GM19324 (cell line): ENCODE measurements at regions not wholly inside any gene's neighbourhood (a gene's known extent, or its start where the extent isn't known, plus 50 kb on each side); places are given as distances from the start of the nearest gene placed in this dataset.
"Not testable (repeated sequence)": the region's sequence is repeated elsewhere in the genome, so short reads cannot be mapped to it uniquely, and the experiment has no call there.

Source experiments
- ATAC-seq: cut with Tn5 transposase; IDR thresholded peaks from one replicate; pipeline ENCODE4 v1.9.1; 2021; ENCODE audit warnings: mild to moderate bottlenecking, moderate library complexity; ENCODE audit not compliant: unreplicated experiment, low FRiP score

DNA sequence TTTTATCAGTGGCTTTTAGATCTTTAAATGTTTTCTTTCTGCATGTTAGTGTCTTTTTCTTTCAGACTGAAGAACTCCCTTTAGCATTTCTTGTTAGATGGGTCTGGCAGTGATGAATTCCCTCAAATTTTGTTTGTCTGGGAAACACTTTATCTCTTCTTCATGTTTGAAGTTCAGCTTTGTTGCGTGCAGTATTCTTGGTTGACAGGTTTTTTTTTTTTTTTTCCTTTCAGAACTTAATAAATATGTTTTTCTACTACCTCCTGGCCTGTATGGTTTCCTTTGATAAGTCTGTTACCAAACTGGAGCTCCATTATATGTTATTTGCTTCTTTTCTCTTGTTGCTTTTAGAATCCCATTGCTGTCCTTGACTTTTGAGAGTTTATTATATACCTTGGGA, 89.8 kb upstream of the ACKR3 start:
- ATAC-seq: no peak

DNA sequence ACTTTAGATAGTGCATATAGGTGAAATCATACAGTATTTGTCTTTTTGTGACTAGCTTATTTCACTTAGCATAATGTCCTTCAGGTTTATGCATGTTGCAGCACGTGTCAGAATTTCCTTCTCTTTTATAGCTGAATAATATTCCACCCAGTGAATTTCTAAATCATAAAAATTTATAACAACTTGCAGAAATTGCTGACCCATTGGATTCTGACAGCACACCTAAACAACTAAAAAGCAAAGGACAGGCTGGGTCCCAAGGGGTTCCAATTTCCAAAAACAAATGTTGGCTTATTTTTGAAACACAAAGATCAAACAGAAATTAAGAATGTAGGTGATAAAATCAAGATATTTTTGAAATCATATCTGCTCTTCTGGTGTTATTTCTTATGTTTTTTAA, 86.5 kb upstream of the ACKR3 start:
- no peak for ATAC-seq

DNA sequence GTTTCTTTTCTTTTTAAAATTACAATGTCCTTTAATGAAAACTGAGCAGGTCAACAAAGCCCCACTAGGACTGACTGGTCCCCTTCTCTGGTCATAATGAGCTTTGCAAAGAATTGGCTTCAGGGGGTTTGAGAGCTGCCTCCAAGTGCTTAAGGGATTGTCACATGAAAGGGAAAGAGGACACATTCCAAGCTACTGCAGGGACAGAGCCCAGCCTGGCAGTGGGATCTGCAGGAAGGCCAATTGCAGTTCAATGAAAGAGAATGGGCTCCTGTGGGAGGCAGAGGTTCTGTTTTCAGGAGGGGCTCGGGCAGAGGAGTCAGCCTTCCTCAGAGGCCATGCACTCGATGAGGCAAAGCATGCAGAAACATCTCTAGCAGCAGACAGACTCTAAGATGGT, 84.1 kb upstream of the ACKR3 start:
- ATAC-seq: no peak

DNA sequence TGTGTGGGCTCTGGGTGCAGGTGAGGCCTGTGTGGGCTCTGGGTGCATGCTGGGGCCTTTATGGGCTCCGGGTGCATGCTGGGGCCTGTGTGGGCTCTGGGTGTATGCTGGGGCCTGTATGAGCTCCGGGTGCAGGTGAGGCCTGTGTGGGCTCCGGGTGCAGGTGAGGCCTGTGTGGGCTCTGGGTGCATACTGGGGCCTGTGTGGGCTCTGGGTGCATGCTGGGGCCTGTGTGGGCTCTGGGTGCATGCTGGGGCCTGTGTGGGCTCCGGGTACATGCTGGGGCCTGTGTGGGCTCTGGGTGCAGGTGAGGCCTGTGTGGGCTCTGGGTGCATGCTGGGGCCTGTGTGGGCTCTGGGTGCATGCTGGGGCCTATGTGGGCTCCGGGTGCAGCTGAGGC, 80.5 kb upstream of the ACKR3 start:
- ATAC-seq: not testable (repeated sequence)

DNA sequence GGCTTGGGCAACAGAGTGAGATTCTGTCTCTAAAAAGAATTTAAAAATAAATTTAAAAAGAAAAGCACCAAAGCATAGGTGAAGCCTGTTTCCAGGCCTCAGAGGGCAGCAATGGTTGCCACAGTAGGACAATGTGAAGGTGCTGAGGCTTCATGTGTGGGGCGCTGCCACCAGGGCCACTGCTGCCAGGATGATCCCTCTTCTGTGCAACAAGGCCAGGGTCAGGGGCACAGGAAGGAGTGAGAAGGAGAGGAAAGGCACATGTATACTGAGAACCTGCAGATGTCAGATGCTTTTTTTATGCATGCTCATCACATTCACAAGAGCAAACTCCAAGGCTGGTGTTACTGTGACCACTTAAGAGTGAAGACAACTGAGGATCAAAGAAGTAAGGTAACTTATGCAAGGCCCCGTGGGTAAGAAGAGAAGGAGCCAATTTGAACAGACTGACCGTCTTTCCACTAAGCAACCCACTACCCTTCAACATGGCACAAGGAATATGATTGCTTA, 79.7 kb upstream of the ACKR3 start:
- no peak for ATAC-seq

DNA sequence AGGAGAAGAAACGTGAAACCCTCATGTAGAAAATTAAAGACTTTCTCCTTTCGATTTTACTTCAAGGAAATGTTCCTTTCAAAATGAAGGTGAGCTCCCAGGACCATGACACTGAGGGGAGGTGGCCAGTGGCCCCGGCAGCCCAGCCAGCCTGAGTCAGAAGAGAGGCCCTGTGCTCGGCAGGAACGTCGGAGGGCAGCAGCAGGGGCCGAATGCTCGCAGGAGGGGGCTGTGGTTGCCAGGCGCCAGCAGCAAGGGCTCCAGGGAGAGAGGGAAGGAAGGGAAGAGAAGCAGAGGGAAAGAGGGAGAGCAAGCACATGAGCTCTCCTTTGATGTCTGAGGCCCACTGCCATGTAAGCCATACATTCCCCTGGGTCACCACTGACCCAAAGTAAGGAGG, 73.3 kb upstream of the ACKR3 start:
- no peak for ATAC-seq

DNA sequence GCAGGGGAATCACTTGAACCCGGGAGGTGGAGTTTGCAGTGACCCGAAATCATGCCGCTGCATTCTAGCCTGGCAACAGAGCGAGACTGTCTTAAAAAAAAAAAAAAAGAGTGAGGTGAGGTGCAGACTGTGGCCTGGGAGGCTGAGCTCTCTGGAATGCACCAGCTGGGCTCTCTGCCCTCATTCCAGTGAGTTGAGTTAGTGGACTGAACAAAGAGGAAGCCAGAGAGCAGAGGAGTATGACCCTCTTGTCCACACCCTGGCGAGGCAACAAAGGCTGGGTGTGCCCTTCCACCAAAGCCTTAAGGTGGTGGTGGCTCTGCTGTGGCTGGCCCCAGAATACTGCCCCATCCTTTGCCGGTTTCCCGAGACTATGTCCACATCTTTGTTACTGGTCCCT, 71.3 kb upstream of the ACKR3 start:
- ATAC-seq: no peak

DNA sequence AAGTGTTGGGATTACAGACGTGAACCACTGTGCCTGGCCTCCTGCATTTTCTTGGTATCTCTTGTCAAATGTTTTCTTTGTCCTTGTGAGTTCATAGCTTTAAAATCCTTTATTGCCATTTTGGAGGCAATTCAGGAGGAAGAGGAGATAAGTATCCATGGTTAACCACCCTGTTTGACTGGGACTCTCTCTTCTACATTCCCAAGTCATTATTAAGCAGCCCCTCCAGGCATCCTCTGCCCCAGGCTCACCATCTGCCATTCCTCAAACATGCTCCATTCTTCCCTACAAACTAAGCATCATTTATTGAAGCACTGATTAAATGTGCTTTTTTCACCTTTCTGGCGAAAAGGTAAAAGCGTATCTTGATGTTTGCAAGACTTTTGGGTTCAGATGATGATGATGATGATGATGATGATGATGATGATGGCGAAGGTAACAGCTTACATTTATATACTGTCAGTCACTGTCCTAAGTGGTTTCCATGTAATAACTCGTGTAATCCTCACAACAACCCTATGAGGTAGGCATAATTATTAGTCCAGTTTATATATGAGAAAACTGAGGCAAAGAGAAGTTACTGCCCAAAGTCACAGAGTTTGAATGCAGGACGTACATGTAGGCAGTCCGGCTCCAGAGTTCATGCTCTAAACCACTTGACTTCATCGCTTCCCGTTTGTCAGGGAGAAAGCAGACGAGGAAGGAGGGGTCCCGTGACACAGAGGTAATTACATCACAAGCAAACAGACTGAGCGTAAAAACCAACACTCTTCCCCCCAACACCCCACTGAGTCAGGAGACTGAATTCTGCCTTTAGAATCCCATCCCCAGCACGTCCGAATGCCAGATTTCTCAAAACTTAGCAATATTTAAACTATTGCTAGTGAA, 69.7 kb upstream of the ACKR3 start:
- no peak for ATAC-seq

DNA sequence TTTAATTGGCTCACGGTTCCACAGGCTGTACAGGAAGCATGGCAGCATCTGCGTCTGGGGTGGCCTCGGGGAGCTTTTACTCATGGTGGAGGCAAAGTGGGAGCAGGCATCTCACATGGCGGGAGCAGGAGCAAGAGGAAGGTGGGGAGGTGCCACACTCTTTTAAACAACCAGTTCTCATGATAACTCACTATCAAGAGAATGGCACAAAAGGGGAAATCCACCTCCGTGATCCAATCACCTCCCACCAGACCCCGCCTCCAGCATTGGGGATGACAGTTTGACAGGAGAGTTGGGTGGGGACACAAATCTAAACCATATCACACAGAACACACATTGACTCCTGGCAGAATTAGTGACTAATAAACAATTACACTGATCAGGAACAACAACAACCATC, 68.6 kb upstream of the ACKR3 start:
- ATAC-seq: no peak

DNA sequence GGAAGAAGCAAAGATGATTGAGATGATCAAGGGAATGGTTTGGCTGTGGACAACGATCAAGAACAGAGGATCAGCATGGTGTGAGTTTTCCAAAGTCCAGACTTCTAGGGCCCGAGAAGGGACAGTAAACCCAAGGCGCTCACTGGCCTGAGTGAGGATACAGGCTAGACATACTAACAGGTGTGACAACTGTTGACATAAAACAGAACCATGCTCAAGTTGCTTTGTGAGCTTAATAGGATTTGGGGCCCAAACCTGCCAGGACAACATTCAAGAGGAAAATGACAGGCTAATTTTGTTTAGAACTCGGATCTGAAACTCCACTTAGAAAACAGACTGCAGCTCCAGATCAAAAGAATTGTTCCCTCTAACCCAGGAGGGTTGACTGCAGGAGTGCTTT, 68.1 kb upstream of the ACKR3 start:
- ATAC-seq: no peak

DNA sequence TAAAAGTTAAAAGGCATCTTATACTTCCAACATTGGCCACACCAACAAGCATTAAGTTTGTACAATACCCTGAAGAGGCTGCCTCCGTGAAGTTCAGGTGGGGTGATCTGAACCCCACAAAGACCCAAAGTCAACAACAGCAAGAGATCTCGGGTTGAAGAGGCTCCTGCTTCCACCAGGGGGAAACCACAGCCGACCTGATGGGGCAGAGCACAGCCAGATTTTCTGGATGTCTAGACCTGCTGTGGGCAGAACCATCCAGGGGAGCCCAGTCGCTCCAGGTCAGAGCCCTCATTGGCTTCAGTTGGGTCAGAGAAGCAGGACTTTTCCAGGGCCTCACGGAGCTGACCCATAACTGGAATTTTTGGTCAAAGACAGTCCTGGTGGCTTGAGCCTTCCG, 66.5 kb upstream of the ACKR3 start:
- ATAC-seq: no peak

DNA sequence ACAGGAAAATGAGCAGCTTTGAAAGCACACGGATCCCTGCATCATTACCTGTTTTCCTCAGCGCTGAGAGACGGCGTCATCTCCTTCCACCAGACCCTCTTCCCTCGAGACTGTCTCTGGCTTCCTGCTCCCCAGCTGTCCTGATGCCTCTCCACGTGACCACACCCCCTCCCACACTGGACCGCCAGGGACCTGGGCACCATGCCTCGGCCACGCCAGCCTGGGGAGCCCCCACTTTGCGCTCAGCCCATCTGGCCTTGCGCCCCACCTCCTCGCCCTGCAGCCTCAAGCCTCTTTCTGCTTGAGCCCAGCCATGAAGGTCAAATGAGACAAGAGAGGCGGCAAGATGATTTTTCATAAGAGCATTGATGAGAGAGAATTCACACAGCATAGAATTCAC, 66.0 kb upstream of the ACKR3 start:
- ATAC-seq: no peak

DNA sequence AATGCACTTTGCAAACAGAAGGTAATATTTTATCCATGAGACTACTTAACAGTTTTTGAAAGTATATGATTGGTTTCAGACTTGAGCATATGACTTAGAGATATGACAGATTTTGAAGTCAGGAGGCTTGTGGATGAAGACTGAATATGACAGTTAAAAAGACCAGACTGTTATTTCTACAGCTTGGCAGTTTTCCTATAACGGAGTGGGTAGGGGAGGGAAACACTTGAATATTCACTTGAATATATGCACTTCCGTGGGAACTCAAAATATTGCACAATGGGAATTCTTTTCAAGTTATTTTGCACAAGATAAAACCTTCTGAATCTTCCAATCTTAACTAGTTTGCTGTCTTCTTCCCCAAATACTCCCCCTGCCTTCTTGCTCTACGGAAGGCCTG, 64.6 kb upstream of the ACKR3 start:
- ATAC-seq: no peak

DNA sequence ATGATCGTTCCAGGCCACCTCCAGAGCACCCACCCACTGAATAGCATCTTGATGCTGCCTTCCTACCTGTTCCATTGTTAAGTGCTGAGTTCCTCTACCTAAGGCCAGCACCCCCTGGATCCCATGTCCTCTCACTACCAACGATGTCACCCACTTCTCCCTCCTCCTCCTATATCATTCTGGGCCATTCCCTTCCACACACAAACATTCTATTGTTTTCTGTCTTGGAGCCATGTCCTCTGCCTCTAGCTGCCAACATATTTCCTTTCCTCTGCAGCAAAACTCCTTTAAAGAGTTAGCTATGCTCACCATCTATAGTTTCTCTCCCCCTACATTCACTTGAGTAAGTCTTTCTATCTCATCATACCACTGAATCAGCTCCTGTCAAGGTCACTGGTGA, 64.0 kb upstream of the ACKR3 start:
- no peak for ATAC-seq

DNA sequence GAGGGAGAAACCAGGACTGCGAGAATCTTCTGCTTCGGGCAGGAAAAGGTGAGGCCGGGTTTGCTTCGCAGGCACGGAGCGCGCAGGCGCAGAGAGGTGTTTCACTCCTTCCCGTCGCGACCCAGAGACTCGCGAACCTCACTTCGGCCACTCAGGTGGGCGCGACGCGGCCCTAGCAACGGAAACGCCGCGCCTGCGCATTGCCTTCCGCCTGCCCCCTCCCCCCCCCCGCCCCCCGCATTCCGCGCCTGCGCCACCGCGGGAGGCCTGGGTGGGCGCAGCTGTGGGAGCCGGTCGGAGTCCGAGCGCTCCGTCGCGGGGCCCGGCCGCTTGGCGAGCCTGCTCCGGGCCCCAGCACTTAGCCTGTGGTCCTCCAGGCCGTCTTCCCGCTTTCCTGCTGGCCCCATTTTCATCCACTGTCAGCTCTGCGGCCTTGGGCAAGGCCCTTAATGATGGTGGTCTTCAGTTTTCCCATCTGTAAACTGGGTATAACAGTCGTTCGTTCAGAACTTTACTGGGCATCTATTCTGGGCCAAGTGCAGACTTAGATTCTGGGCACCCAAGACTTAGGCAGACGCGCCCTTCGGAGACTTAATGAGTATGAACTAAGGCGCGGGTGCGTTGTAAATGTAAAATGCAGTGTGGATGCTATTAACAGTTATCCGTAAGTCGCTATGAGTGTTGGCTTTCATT, 62.1 kb upstream of the ACKR3 start:
- no peak for ATAC-seq

DNA sequence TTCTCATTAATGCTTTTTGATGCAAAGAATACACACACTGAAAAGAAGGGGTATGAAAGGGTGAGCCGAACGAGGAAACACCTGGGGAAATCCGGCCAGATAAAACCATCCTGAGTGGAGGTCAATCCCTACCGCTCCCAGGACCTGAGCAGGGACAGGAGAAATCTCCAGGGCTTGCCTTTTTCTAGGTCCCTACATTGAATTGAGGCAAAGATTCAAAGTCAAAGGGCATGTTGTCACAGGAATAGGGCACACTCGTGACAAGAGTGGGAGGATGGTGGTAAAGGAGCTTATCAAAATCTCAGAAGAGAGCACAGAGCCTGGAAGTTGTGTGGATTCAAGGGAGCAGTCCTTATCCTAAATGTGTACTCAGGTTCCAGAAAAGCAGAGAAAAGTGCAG, 61.2 kb upstream of the ACKR3 start:
- no peak for ATAC-seq

DNA sequence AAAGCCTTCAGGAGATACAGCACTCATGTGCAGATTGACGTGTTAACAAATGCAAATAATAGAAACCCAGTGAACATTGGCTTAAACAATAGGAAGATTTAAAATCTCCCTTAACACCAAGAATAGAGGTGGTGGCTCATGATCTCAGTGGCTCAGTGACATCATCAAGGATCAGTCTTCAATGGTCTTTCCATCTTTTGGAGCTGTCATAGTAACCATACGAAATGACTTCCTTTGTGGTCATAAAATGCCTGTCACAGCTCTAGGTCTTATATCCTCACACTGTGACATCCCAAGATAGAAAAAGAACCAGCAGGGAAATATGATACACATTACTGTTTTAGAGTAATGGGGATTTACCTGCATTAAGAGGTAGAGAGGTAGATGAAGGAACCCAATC, 59.6 kb upstream of the ACKR3 start:
- ATAC-seq: no peak

DNA sequence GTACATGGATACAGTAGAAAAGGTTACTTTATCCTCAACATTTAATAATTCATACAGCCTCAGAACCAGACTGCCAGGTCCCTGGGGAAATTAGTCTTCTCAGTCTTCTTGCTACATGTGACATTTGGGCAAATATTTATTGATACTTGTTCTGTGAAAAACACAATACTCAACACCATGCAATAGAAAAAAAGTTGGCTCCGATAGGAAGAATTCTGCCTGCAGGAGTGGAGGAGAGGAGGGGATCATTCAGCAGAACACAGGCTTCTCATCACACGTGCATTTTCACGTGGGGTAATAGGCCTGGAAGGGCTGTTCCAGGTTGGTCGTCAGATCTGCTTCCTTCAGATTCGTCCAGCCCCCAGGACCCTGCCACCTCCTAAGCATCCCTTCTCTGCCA, 58.4 kb upstream of the ACKR3 start:
- ATAC-seq: no peak

DNA sequence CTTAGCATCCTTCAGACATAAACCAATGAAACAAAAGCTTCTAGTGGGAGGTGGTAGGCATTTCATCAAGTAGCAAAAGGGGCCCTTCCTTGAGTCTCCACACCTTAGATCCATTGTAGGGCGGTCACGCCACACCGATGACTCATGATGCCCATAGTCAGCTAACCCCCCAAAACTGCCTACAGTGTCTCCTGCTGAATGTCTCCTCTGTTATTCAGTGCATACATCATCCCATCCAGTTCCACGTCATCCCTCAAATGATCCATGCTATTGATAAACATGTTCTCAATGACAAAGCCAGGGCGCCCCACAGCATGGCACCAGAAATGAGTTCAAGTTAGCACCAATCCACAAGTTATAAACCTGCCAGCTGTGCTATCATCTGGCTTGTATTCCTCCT, 57.4 kb upstream of the ACKR3 start:
- ATAC-seq: no peak

DNA sequence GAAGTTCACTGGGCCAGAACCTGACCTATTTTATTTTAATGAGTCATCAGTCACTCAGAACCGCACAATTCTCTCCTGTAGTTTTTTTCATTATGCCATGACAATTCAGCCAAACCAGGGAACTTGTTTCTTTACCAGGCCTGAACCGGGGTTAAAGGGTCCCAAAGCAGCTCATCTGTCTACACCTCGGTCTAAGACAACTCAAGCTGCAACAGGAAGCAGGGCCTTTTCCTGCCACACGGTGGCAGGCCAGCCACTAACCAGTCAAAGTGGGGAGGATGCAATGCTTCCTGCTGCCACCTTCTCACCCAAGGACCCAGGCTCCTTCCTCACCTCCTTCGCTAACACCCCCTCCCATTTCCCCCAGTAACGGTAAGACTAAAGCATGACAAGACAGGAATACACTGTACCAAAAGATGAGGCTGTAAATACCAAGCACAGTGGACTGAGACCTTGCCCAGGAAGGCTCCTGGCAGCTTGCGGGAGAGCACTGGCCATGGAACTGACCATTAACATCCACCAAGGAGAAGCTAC, 56.7 kb upstream of the ACKR3 start:
- peak; percentile 83 for ATAC-seq

DNA sequence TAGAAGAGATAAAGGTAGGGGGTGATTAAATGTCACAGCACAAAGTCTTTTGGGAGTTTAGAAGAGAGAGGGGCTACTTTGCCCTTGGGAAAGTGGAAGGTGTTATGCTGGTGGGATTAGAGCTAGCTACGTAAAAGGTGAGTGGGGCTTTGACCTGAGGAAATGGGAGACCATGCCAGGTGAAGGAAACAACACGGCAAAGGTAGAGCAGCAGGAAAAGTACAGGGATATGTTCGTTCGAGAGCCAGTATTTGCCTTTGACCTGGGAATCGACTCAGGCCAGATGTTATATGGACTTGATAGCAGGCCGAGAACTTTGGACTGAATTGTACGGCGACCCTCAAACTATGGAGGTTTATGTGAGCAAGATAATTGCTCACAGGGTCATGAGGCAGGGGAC, 55.7 kb upstream of the ACKR3 start:
- no peak for ATAC-seq

DNA sequence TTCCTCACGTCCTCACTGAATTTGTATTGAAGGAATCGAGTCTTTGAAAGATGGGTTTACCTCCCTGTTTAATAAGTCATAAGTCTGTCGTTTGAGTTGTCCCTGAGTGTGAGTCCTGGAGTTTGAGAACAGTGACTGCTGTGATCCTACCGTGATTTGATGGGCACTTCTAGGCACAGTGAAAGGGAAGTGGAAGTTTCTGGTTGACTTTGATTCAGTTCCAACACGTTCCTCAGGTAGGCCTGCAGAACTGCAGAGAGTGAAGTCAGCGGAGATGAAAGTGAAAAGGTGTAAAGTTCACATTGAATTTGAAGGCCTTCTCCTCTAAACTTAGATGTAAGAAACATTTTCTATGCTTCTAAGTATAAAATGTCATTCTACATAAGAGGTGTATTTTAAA, 52.9 kb upstream of the ACKR3 start:
- no peak for ATAC-seq
